GM12878 (cell line): ENCODE measurements at regions not wholly inside any gene's neighbourhood (a gene's known extent, or its start where the extent isn't known, plus 50 kb on each side); places are given as distances from the start of the nearest gene placed in this dataset.

Source experiments
- ATAC-seq: fragments of 200-7000 bp; cut with Tn5 transposase; 3 replicates; pipeline ENCODE4 v1.9.1; 2020; ENCODE audit warnings: mild to moderate bottlenecking, moderate library complexity
- BruUV-seq: library from RNA; stranded (reverse); fragments of 400-500 nt; replicated peaks from 2 replicates; lab custom pipeline; 2021; lab: Mats Ljungman, UMichigan
- CTCF ChIA-PET: fragments of 300-600 bp; sonication (Branson Sonifier 250); formaldehyde crosslinking; extraction: SDS; loops from one replicate; lab custom pipeline; 2021; ENCODE audit warnings: inconsistent platforms; lab: Yijun Ruan, JAX
- POLR2A ChIA-PET: fragments of 350-600 bp; formaldehyde crosslinking; extraction: SDS; loops from one replicate; lab custom pipeline; 2021; ENCODE audit warnings: inconsistent platforms; lab: Charles Lee
- RAD21 ChIA-PET: fragments of 300-600 bp; sonication (Branson Sonifier 250); formaldehyde crosslinking; loops from one replicate; lab custom pipeline; 2023; ENCODE audit warnings: antibody characterized with exemption; ENCODE audit not compliant: unreplicated experiment; lab: Charles Lee
- SMC1A ChIA-PET: fragments of 300-600 bp; sonication (Branson Sonifier 250); formaldehyde crosslinking; loops from one replicate; lab custom pipeline; 2023; ENCODE audit not compliant: unreplicated experiment, uncharacterized antibody; lab: Charles Lee
- DNase-seq: peaks from one replicate; pipeline ENCODE4 v3.0.0-alpha.2; 2011; ENCODE audit warnings: low read depth, low spot score
- FAIRE-seq: peaks from 3 replicates; lab custom pipeline; 2011; peaks lifted over from hg19 to GRCh38; lab: Jason Lieb, UNC
- H2AFZ ChIP-seq: 2 replicates; pipeline ENCODE4 v1.6.0; 2011; ENCODE audit warnings: low read depth, low read length, control low read depth; ENCODE audit not compliant: control insufficient read depth
- H3K27ac ChIP-seq: 2 replicates; pipeline ENCODE4 v1.5.1; 2011; ENCODE audit warnings: control low read depth; ENCODE audit not compliant: control insufficient read depth, insufficient read depth
- H3K27me3 ChIP-seq, 2 experiments: replicated peaks in 1 of 2; 2 replicates each; pipeline versions ENCODE4 v1.6.0 to v1.6.1; 2011; ENCODE audit warnings: low read length in 1 of 2; ENCODE audit not compliant: control insufficient read depth in 2 of 2, insufficient read depth in 2 of 2
- H3K36me3 ChIP-seq, 2 experiments: 2 replicates each; pipeline ENCODE4 v1.5.1; 2011; ENCODE audit warnings: low read length in 1 of 2; ENCODE audit not compliant: control insufficient read depth in 2 of 2, insufficient read depth in 2 of 2
- H3K4me1 ChIP-seq: 2 replicates; pipeline ENCODE4 v1.6.1; 2011; ENCODE audit warnings: mild to moderate bottlenecking, low read length, moderate library complexity, mixed read lengths; ENCODE audit not compliant: control insufficient read depth, insufficient read depth
- H3K4me2 ChIP-seq: 2 replicates; pipeline ENCODE4 v1.6.0; 2011; ENCODE audit warnings: control low read depth; ENCODE audit not compliant: control insufficient read depth, insufficient read depth
- H3K4me3 ChIP-seq: fragments of 200-600 bp; sonication (generic); 2 replicates; pipeline ENCODE4 v1.5.1; 2016
- H3K79me2 ChIP-seq: 2 replicates; pipeline ENCODE4 v1.6.0; 2011; ENCODE audit warnings: low read length; ENCODE audit not compliant: control insufficient read depth, insufficient read depth
- H3K9ac ChIP-seq: 2 replicates; pipeline ENCODE4 v1.8.0; 2011; ENCODE audit warnings: low read length, control low read depth, mixed read lengths; ENCODE audit not compliant: control insufficient read depth, insufficient read depth
- H3K9me3 ChIP-seq: replicated peaks from 3 replicates; pipeline ENCODE4 v1.5.1; 2011; ENCODE audit warnings: mild to moderate bottlenecking, low read length; ENCODE audit not compliant: control insufficient read depth, insufficient read depth
- H4K20me1 ChIP-seq: 2 replicates; pipeline ENCODE4 v1.6.0; 2011; ENCODE audit not compliant: control insufficient read depth, insufficient read depth
- CHD1 ChIP-seq: IDR thresholded peaks from 2 replicates; pipeline ENCODE4 v1.6.1; 2012; ENCODE audit warnings: low read depth, low read length, improper control_type of control experiment
- CHD2 ChIP-seq: IDR thresholded peaks from 2 replicates; pipeline ENCODE4 v1.6.1; 2011; ENCODE audit warnings: low read depth, low read length, improper control_type of control experiment, borderline replicate concordance
- ESRRA ChIP-seq: IDR thresholded peaks from 2 replicates; pipeline ENCODE4 v1.6.1; 2012; ENCODE audit warnings: mild to moderate bottlenecking, low read length, improper control_type of control experiment
- HCFC1 ChIP-seq: fragments of 150-350 bp; IDR thresholded peaks from 2 replicates; pipeline ENCODE4 v1.6.1; 2014; ENCODE audit warnings: low read length
- IRF4 ChIP-seq: IDR thresholded peaks from 2 replicates; pipeline ENCODE4 v1.6.1; 2011; ENCODE audit warnings: low read depth, low read length
- MXI1 ChIP-seq: fragments of 150-350 bp; IDR thresholded peaks from 2 replicates; pipeline ENCODE4 v1.6.1; 2011; ENCODE audit warnings: low read depth, mild to moderate bottlenecking, inconsistent platforms, low read length, improper control_type of control experiment
- NFYB ChIP-seq: IDR thresholded peaks from 2 replicates; pipeline ENCODE4 v1.6.1; 2011; ENCODE audit warnings: low read depth, mild to moderate bottlenecking, low read length, improper control_type of control experiment, moderate library complexity; ENCODE audit not compliant: insufficient read depth
- NKRF ChIP-seq: fragments of 450-650 bp; conservative IDR thresholded peaks from 2 replicates; pipeline ENCODE4 v1.6.1; 2017; ENCODE audit warnings: mild to moderate bottlenecking, moderate library complexity
- PAX8 ChIP-seq: fragments of 450-650 bp; IDR thresholded peaks from 2 replicates; pipeline ENCODE4 v1.6.1; 2017; ENCODE audit warnings: mild to moderate bottlenecking, moderate library complexity
- PML ChIP-seq: IDR thresholded peaks from 2 replicates; pipeline ENCODE4 v1.6.1; 2012; ENCODE audit warnings: low read length, inconsistent platforms
- SMAD5 ChIP-seq: IDR thresholded peaks from 2 replicates; pipeline ENCODE4 v1.6.1; 2016; ENCODE audit warnings: antibody characterized with exemption, low read depth
- SREBF2 ChIP-seq: IDR thresholded peaks from 2 replicates; pipeline ENCODE4 v1.6.1; 2012; ENCODE audit warnings: mild to moderate bottlenecking, low read length
- ZNF384 ChIP-seq: IDR thresholded peaks from 2 replicates; pipeline ENCODE4 v1.6.1; 2012; ENCODE audit warnings: low read depth, mild to moderate bottlenecking, low read length, improper control_type of control experiment, borderline replicate concordance
- WGBS: methylation state at CpG from one replicate; pipeline ENCODE4 v1.1.6; 2016; ENCODE audit warnings: low lambda C conversion rate; ENCODE audit not compliant: insufficient replicate concordance, insufficient coverage; ENCODE audit errors: missing lambda C conversion rate; 5-methylcytosine and 5-hydroxymethylcytosine counted together
- in situ Hi-C: fragments of 300-500 bp; cut with MboI; formaldehyde crosslinking; loops from 9 replicates; pipeline ENCODE4 v1.14.3; 2018; ENCODE audit warnings: mixed read lengths
- intact Hi-C: fragments of 100-400 bp; cut with micrococcal nuclease; formaldehyde crosslinking; loops from one replicate; pipeline ENCODE4 v1.14.2; 2022; ENCODE audit not compliant: unreplicated experiment
- TF ChIP-seq, protein P1 (sequence below): fragments of 450-650 bp; IDR thresholded peaks from 2 replicates; pipeline ENCODE4 v1.6.1; 2017; ENCODE audit warnings: mild to moderate bottlenecking
- TF ChIP-seq, protein P2 (sequence below): fragments of 450-650 bp; IDR thresholded peaks from 2 replicates; pipeline ENCODE4 v1.6.1; 2017; ENCODE audit warnings: antibody characterized with exemption, mild to moderate bottlenecking, moderate library complexity
- TF ChIP-seq, protein P3 (sequence below): fragments of 450-650 bp; formaldehyde crosslinking; IDR thresholded peaks from 2 replicates; pipeline ENCODE4 v1.4.0; 2020; ENCODE audit warnings: mild to moderate bottlenecking, moderate library complexity

DNA sequence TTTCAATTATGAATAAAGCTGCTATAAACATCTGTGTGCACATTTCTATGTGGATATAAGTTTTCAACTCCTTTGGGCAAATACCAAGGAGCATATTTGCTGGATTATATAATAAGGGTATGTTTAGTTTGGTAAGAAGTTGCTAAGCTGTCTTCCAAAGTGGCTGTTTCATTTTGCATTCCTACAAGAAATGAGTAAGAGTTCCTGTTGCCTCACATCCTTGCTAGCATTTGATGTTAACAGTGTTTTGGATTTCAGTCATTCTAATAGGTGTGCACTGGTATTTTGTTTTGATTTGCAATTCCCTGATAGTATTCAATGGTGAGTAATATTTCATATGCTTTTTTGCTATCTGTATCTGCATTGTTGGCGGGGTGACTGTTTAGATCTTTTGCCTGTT is 120.7 kb upstream of the MDFIC2 start:
- no TSS peak for BruUV-seq
- Histone ChIP-seq H3K79me2 (no peaks in the 10 kb centered on the region), H3K9me3 (no peaks in the 10 kb centered on the region), H3K4me3 (no peak overlapping the region), H2AFZ (no peak overlapping the region), H3K9ac (no peak overlapping the region), H3K4me1 (no peaks in the 10 kb centered on the region), H3K36me3 (no peaks in the 10 kb centered on the region), H3K27ac (no peak overlapping the region), H3K4me2 (no peak overlapping the region), H4K20me1 (no peaks in the 10 kb centered on the region), H3K27me3 (no peaks in the 10 kb centered on the region)
- ChIA-PET SMC1A (interaction anchor here (1.7 kb wide), 1 partner anchor 22 kb away, joined by 3 read pairs; no protein-coding TSS in a partner anchor), RAD21 (no interaction called here), POLR2A (no interaction called here), CTCF (no interaction called here)
- no peak for DNase-seq
- WGBS: 9% methylated on average over 1 of the region's 1 CpG
- ATAC-seq: no peak
- no peak for FAIRE-seq
- in situ Hi-C loops: no loop called here
- intact Hi-C loops: no loop called here
- TF ChIP-seq ZNF384 (no peak), NFYB (no peak), MXI1 (no peak), IRF4 (no peak), CHD1 (no peak), ESRRA (no peak), PML (no peak), HCFC1 (no peak), NKRF (no peak), SREBF2 (no peak), SMAD5 (no peak), PAX8 (no peak), CHD2 (no peak)
- TF ChIP-seq, protein P1, sequence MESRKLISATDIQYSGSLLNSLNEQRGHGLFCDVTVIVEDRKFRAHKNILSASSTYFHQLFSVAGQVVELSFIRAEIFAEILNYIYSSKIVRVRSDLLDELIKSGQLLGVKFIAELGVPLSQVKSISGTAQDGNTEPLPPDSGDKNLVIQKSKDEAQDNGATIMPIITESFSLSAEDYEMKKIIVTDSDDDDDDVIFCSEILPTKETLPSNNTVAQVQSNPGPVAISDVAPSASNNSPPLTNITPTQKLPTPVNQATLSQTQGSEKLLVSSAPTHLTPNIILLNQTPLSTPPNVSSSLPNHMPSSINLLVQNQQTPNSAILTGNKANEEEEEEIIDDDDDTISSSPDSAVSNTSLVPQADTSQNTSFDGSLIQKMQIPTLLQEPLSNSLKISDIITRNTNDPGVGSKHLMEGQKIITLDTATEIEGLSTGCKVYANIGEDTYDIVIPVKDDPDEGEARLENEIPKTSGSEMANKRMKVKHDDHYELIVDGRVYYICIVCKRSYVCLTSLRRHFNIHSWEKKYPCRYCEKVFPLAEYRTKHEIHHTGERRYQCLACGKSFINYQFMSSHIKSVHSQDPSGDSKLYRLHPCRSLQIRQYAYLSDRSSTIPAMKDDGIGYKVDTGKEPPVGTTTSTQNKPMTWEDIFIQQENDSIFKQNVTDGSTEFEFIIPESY: no peak
- TF ChIP-seq, protein P2, sequence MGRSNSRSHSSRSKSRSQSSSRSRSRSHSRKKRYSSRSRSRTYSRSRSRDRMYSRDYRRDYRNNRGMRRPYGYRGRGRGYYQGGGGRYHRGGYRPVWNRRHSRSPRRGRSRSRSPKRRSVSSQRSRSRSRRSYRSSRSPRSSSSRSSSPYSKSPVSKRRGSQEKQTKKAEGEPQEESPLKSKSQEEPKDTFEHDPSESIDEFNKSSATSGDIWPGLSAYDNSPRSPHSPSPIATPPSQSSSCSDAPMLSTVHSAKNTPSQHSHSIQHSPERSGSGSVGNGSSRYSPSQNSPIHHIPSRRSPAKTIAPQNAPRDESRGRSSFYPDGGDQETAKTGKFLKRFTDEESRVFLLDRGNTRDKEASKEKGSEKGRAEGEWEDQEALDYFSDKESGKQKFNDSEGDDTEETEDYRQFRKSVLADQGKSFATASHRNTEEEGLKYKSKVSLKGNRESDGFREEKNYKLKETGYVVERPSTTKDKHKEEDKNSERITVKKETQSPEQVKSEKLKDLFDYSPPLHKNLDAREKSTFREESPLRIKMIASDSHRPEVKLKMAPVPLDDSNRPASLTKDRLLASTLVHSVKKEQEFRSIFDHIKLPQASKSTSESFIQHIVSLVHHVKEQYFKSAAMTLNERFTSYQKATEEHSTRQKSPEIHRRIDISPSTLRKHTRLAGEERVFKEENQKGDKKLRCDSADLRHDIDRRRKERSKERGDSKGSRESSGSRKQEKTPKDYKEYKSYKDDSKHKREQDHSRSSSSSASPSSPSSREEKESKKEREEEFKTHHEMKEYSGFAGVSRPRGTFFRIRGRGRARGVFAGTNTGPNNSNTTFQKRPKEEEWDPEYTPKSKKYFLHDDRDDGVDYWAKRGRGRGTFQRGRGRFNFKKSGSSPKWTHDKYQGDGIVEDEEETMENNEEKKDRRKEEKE: no peak
- TF ChIP-seq, protein P3, sequence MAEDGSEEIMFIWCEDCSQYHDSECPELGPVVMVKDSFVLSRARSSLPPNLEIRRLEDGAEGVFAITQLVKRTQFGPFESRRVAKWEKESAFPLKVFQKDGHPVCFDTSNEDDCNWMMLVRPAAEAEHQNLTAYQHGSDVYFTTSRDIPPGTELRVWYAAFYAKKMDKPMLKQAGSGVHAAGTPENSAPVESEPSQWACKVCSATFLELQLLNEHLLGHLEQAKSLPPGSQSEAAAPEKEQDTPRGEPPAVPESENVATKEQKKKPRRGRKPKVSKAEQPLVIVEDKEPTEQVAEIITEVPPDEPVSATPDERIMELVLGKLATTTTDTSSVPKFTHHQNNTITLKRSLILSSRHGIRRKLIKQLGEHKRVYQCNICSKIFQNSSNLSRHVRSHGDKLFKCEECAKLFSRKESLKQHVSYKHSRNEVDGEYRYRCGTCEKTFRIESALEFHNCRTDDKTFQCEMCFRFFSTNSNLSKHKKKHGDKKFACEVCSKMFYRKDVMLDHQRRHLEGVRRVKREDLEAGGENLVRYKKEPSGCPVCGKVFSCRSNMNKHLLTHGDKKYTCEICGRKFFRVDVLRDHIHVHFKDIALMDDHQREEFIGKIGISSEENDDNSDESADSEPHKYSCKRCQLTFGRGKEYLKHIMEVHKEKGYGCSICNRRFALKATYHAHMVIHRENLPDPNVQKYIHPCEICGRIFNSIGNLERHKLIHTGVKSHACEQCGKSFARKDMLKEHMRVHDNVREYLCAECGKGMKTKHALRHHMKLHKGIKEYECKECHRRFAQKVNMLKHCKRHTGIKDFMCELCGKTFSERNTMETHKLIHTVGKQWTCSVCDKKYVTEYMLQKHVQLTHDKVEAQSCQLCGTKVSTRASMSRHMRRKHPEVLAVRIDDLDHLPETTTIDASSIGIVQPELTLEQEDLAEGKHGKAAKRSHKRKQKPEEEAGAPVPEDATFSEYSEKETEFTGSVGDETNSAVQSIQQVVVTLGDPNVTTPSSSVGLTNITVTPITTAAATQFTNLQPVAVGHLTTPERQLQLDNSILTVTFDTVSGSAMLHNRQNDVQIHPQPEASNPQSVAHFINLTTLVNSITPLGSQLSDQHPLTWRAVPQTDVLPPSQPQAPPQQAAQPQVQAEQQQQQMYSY (CRISPR knock-in tag): no peak
